Prostate gland (tissue), 2 donors: ENCODE measurements at regions not wholly inside any gene's neighbourhood (a gene's known extent, or its start where the extent isn't known, plus 50 kb on each side); places are given as distances from the start of the nearest gene placed in this dataset.

ENCODE experiments used
- DNase-seq: peaks from one replicate; pipeline ENCODE4 v3.0.0-alpha.2; 2019; ENCODE audit warnings: low spot score
- H3K27ac ChIP-seq, 2 donors: fragments of 200-600 bp; sonication (generic); 2 replicates each; pipeline ENCODE4 v1.5.1; 2017 to 2019
- H3K27me3 ChIP-seq: fragments of 200-600 bp; sonication (generic); replicated peaks from 2 replicates; pipeline ENCODE4 v1.5.1; 2019; ENCODE audit not compliant: insufficient read depth
- H3K36me3 ChIP-seq, 2 donors: fragments of 200-600 bp; sonication (generic); 1 replicate in 1 of 2; 2 replicates in 1 of 2; pipeline versions ENCODE4 v1.5.1 to v1.8.1; 2017 to 2019
- H3K4me1 ChIP-seq: fragments of 200-600 bp; sonication (generic); replicated peaks from 2 replicates; pipeline ENCODE4 v1.5.1; 2019
- H3K4me3 ChIP-seq, 2 donors: fragments of 200-600 bp; sonication (generic); 2 replicates each; pipeline ENCODE4 v1.5.1; 2017 to 2019
- H3K9me3 ChIP-seq: fragments of 200-600 bp; sonication (generic); 2 replicates; pipeline ENCODE4 v1.5.1; 2017
- POLR2A ChIP-seq: fragments of 450-650 bp; IDR thresholded peaks from one replicate; pipeline ENCODE4 v1.6.1; 2016; ENCODE audit warnings: antibody characterized with exemption, mild to moderate bottlenecking
- POLR2AphosphoS5 ChIP-seq: sonication (generic); formaldehyde crosslinking; IDR thresholded peaks from one replicate; pipeline ENCODE4 v1.6.1; 2017; ENCODE audit warnings: antibody characterized with exemption
- WGBS: methylation state at CpG from one replicate; pipeline ENCODE4 v1.1.5; 2018; 5-methylcytosine and 5-hydroxymethylcytosine counted together
- intact Hi-C: fragments of 100-400 bp; cut with DNase I; formaldehyde crosslinking; loops from one replicate; pipeline ENCODE4 v1.14.2; 2022
- TF ChIP-seq, protein P1 (sequence below), 4 experiments: fragments of 200-600 bp in 2 of 4; fragments of 450-650 bp in 2 of 4; sonication (generic) in 2 of 4; IDR thresholded peaks; 1 replicate in 3 of 4; 2 replicates in 1 of 4; pipeline ENCODE4 v1.5.1; 2016 to 2019; ENCODE audit warnings: antibody characterized with exemption in 4 of 4, mild to moderate bottlenecking in 2 of 4, moderate library complexity in 2 of 4

DNA sequence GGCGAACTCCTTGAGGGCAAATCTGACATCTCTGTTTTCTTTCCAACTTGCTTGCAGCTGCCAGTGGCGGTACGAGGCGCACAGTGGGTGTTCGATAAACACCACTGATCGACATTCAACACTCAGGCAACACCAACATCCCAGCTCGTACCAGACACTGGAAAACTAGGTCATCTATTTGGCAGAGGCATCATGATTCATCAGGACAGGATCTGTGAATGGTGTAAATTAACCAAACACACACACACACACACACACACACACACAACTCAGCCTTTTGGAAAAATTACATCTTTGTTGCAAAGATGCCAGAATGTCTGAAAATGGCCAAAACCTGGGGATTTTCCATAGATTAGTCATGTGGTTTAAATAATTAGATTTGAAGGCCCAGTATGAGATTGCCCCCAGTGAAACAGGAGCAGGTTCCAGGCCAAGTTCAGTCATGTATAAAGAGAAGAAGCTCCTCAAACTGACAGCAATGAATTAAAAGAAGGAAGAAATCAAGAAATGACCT lies 150.5 kb upstream of the NCKAP5 start:
- no peak overlapping the region for H3K27ac ChIP-seq
- intact Hi-C loops, result no loop called here
- WGBS, result 66% methylated on average over 7 of the region's 7 CpGs
- H3K9me3 ChIP-seq, result no peaks in the 10 kb centered on the region
- TF ChIP-seq POLR2AphosphoS5, result no peak
- TF ChIP-seq, protein P1, sequence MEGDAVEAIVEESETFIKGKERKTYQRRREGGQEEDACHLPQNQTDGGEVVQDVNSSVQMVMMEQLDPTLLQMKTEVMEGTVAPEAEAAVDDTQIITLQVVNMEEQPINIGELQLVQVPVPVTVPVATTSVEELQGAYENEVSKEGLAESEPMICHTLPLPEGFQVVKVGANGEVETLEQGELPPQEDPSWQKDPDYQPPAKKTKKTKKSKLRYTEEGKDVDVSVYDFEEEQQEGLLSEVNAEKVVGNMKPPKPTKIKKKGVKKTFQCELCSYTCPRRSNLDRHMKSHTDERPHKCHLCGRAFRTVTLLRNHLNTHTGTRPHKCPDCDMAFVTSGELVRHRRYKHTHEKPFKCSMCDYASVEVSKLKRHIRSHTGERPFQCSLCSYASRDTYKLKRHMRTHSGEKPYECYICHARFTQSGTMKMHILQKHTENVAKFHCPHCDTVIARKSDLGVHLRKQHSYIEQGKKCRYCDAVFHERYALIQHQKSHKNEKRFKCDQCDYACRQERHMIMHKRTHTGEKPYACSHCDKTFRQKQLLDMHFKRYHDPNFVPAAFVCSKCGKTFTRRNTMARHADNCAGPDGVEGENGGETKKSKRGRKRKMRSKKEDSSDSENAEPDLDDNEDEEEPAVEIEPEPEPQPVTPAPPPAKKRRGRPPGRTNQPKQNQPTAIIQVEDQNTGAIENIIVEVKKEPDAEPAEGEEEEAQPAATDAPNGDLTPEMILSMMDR (IDR thresholded peaks at IDR 0.05), result no peak
- TF ChIP-seq POLR2A, result no peak
- H3K4me1 ChIP-seq, result no peaks in the 10 kb centered on the region
- no peaks in the 10 kb centered on the region for H3K27me3 ChIP-seq
- H3K36me3 ChIP-seq, result no peaks in the 10 kb centered on the region
- no peak overlapping the region for H3K4me3 ChIP-seq
- DNase-seq, result no peak

DNA sequence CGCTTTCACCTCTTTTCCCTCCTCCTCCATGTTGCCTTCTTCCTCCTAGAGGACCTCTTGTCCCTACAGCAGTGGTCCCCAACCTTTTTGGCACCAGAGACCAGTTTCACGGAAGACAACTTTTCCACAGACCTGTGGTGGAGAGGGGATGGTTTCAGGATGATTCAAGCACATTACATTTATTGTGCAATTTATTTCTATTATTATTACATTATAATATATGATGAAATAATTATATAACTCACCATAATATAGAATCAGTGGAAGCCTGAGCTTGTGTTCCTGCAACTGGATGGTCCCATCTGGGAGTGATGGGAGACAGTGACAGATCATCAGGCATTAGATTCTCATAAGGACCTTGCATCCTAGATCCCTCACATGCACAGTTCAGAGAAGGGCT lies 152.2 kb upstream of the NCKAP5 start:
- Histone ChIP-seq H3K9me3 (no peaks in the 10 kb centered on the region), H3K27me3 (no peaks in the 10 kb centered on the region), H3K4me1 (no peaks in the 10 kb centered on the region), H3K27ac (no peak overlapping the region), H3K4me3 (no peak overlapping the region), H3K36me3 (no peaks in the 10 kb centered on the region)
- DNase-seq, result no peak
- WGBS, result 96% methylated on average over 2 of the region's 2 CpGs
- intact Hi-C loops, result no loop called here
- TF ChIP-seq POLR2AphosphoS5 (no peak), POLR2A (no peak)
- TF ChIP-seq, protein P1 (IDR thresholded peaks at IDR 0.05), result no peak

GRCh38 chr2:133721118-133721517 lies 152.9 kb upstream of the NCKAP5 start:
- intact Hi-C loops, result no loop called here
- Histone ChIP-seq H3K36me3 (no peaks in the 10 kb centered on the region), H3K4me3 (no peak overlapping the region), H3K9me3 (no peaks in the 10 kb centered on the region), H3K27me3 (no peaks in the 10 kb centered on the region), H3K27ac (no peak overlapping the region), H3K4me1 (no peaks in the 10 kb centered on the region)
- no peak for DNase-seq
- 70% methylated on average over 3 of the region's 3 CpGs for WGBS
- TF ChIP-seq POLR2AphosphoS5 (no peak), POLR2A (no peak)
- TF ChIP-seq, protein P1 (IDR thresholded peaks at IDR 0.05), result no peak

- Histone ChIP-seq H3K9me3 (no peaks in the 10 kb centered on the region), H3K4me1 (no peaks in the 10 kb centered on the region), H3K36me3 (no peaks in the 10 kb centered on the region), H3K4me3 (no peak overlapping the region), H3K27ac (no peak overlapping the region), H3K27me3 (no peaks in the 10 kb centered on the region)
- intact Hi-C loops, result no loop called here
- 86% methylated on average over 3 of the region's 3 CpGs for WGBS
- TF ChIP-seq POLR2AphosphoS5, result no peak
- TF ChIP-seq POLR2A, result no peak
- TF ChIP-seq, protein P1 (IDR thresholded peaks at IDR 0.05), result no peak
- no peak for DNase-seq
These were observed 154.9 kb upstream of the NCKAP5 start for GRCh38 chr2:133723133-133723532.

DNA sequence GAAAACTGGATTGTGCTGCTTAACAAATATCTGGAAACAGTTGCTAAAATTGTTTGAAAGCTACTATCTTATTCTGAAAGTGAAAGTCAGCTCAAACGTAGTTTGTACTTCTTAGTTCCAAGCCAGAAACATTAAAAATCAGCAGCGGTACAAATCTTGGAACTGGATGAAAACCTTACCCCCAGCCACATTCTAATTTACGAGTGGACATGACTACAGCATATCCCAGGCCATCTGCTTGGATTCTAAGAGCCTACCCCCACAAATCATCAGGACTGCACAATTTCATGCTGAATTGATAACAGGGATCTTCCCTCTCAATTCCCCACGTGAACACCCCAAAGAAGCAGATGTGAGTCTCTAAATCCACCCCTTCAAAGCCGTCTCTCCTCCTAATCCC lies 158.7 kb upstream of the NCKAP5 start:
- H3K9me3 ChIP-seq, result no peaks in the 10 kb centered on the region
- WGBS, result 19% methylated on average over 5 of the region's 5 CpGs
- no peak overlapping the region for H3K27ac ChIP-seq
- no peak for DNase-seq
- H3K4me3 ChIP-seq, result no peak overlapping the region
- intact Hi-C loops, result no loop called here
- no peaks in the 10 kb centered on the region for H3K27me3 ChIP-seq
- TF ChIP-seq, protein P1 (IDR thresholded peaks at IDR 0.05), result no peak
- no peak for TF ChIP-seq POLR2A
- TF ChIP-seq POLR2AphosphoS5, result no peak
- no peaks in the 10 kb centered on the region for H3K36me3 ChIP-seq
- H3K4me1 ChIP-seq, result no peaks in the 10 kb centered on the region
